Central memory CD8-positive, alpha-beta T cell (primary cell): ENCODE measurements at regions not wholly inside any gene's neighbourhood (a gene's known extent, or its start where the extent isn't known, plus 50 kb on each side); places are given as distances from the start of the nearest gene placed in this dataset.
"Not testable (repeated sequence)": the region's sequence is repeated elsewhere in the genome, so short reads cannot be mapped to it uniquely, and the experiment has no call there.

Source experiments
- ATAC-seq: fragments of 150-1000 bp; cut with Tn5 transposase; replicated peaks from 2 replicates; pipeline ENCODE4 v1.10.0; 2022; ENCODE audit warnings: mild to moderate bottlenecking, moderate FRiP score, moderate number of reproducible peaks; ENCODE audit not compliant: poor library complexity, severe bottlenecking; ENCODE audit errors: extremely low read depth
- DNase-seq, 2 donors: peaks; one replicate each; pipeline ENCODE4 v3.0.0; 2021; ENCODE audit warnings: low spot score in 2 of 2
- H3K27ac Mint-ChIP-seq: one replicate; pipeline ENCODE4 v1.8.0; 2022; ENCODE audit warnings: low read depth, mild to moderate bottlenecking, moderate library complexity, mixed read lengths
- H3K27me3 Mint-ChIP-seq: one replicate; pipeline ENCODE4 v1.8.0; 2022; ENCODE audit warnings: mixed read lengths
- H3K36me3 Mint-ChIP-seq: one replicate; pipeline ENCODE4 v1.8.0; 2022; ENCODE audit warnings: mild to moderate bottlenecking, moderate library complexity, mixed read lengths; ENCODE audit not compliant: insufficient read depth
- H3K4me1 Mint-ChIP-seq: one replicate; pipeline ENCODE4 v1.8.0; 2022; ENCODE audit warnings: mixed read lengths
- H3K4me3 Mint-ChIP-seq: one replicate; pipeline ENCODE4 v1.8.0; 2022; ENCODE audit warnings: mild to moderate bottlenecking, moderate library complexity, mixed read lengths
- H3K9me3 Mint-ChIP-seq: one replicate; pipeline ENCODE4 v1.8.0; 2022; ENCODE audit warnings: mixed read lengths

DNA sequence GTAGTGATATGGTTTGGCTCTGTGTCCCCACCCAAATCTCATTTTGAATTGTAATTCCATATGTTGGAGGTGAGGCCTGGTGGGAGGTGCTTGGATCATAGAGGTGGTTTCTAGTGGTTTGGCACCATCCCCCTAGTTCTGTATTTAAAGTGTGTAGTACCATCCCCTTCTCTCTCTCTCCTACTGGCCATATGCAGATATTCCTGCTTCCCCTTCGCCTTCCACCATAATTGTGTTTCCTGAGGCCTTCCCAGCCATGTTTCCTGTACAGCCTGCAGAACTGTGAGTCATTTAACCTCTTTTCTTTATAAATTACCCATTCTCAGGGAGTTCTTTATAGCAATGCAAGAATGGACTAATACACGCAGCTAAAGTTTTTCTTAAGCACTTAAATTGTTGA is 340.0 kb downstream of the ANAPC1 start:
- not testable (repeated sequence) for H3K36me3 Mint-ChIP-seq, H3K4me1 Mint-ChIP-seq, H3K4me3 Mint-ChIP-seq, H3K27me3 Mint-ChIP-seq, H3K9me3 Mint-ChIP-seq, ATAC-seq, H3K27ac Mint-ChIP-seq, DNase-seq

GRCh38 chr2:111545723-111546431 is 338.1 kb downstream of the ANAPC1 start:
- not testable (repeated sequence) for H3K4me3 Mint-ChIP-seq, H3K9me3 Mint-ChIP-seq, DNase-seq, H3K27me3 Mint-ChIP-seq, H3K36me3 Mint-ChIP-seq, H3K27ac Mint-ChIP-seq, H3K4me1 Mint-ChIP-seq
- peak; percentile 39 for ATAC-seq

- peak; percentile 49 for ATAC-seq
- H3K36me3 Mint-ChIP-seq, H3K4me1 Mint-ChIP-seq, H3K4me3 Mint-ChIP-seq, H3K9me3 Mint-ChIP-seq, H3K27ac Mint-ChIP-seq, H3K27me3 Mint-ChIP-seq, DNase-seq: not testable (repeated sequence)
Measured at GRCh38 chr2:111546578-111546977, 337.4 kb downstream of the ANAPC1 start.

DNA sequence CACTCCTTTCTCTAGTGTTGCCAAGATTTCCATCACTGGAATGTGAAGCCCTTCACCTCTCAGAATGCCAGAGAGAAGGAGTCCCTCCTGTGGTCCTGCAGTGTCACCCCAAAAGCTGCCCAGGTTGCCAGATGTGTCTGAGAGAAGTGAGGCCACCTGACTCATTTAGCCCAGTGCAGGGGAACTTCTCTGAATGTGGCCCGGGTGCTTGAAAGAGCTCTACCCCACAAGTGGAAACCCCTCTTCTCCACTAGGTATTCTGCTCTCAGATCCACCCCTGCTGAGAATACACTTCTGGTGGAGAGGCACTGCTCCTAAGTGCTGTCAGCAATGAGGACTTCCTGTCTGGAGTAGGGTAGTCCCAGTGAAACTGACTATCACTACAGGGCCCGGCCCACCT is 334.8 kb downstream of the ANAPC1 start:
- peak; percentile 40 for ATAC-seq
- DNase-seq, H3K4me3 Mint-ChIP-seq, H3K4me1 Mint-ChIP-seq, H3K27me3 Mint-ChIP-seq, H3K9me3 Mint-ChIP-seq, H3K36me3 Mint-ChIP-seq, H3K27ac Mint-ChIP-seq: not testable (repeated sequence)

GRCh38 chr2:111551428-111551827 is 332.6 kb downstream of the ANAPC1 start:
- not testable (repeated sequence) for H3K9me3 Mint-ChIP-seq, H3K36me3 Mint-ChIP-seq, H3K27me3 Mint-ChIP-seq

DNA sequence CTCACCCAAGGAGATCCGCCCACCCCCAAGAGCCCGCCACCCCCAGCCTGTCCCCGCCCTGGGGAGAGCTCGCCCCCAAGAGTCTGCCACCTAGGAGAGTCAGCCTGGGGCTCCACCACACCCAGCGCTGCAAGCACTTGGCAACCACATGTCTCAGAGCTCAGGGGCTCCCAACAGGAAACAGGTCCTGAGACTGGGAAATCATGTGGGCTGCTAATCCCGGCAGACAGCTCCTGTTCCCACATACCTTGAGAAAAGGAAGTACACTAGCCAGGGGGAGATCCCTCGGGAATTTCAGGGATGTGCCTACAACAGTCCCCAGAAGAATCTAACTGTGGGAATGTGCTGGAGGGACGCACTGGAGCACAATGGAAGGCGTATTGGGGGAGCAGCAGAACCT is 331.4 kb downstream of the ANAPC1 start:
- H3K27ac Mint-ChIP-seq, H3K9me3 Mint-ChIP-seq, H3K36me3 Mint-ChIP-seq, H3K27me3 Mint-ChIP-seq, ATAC-seq, DNase-seq, H3K4me3 Mint-ChIP-seq, H3K4me1 Mint-ChIP-seq: not testable (repeated sequence)

More at GRCh38 chr2:111551428-111551827, 332.6 kb downstream of the ANAPC1 start:
- not testable (repeated sequence) for DNase-seq, H3K4me1 Mint-ChIP-seq, ATAC-seq, H3K27ac Mint-ChIP-seq, H3K4me3 Mint-ChIP-seq

DNA sequence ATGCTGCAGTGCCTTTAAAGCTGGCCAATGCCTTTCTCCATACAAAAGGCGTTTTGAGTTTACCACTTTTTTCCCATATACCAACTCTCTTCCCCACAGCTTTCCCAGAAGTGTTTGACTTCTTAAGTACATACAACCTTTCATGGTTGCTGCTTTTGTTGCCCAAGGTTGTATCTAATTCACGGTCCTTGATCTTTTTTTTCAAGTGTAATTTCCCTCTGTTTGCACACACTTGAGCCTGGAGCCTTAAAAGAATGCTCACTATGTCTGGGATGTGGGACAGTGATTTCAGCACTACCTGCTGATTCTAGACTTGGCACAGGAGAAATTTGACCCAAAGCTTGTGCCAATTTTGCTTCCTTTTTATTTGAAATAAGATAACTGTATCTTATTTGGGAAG is 324.7 kb downstream of the ANAPC1 start:
- not testable (repeated sequence) for H3K4me1 Mint-ChIP-seq, H3K27ac Mint-ChIP-seq, H3K4me3 Mint-ChIP-seq, DNase-seq, H3K9me3 Mint-ChIP-seq, H3K27me3 Mint-ChIP-seq, H3K36me3 Mint-ChIP-seq, ATAC-seq

GRCh38 chr2:111559814-111560213 is 324.2 kb downstream of the ANAPC1 start:
- H3K27me3 Mint-ChIP-seq, H3K27ac Mint-ChIP-seq, DNase-seq, H3K9me3 Mint-ChIP-seq, ATAC-seq, H3K4me1 Mint-ChIP-seq, H3K36me3 Mint-ChIP-seq, H3K4me3 Mint-ChIP-seq: not testable (repeated sequence)

- H3K27me3 Mint-ChIP-seq, DNase-seq, H3K27ac Mint-ChIP-seq, H3K4me3 Mint-ChIP-seq, H3K9me3 Mint-ChIP-seq, ATAC-seq, H3K36me3 Mint-ChIP-seq: not testable (repeated sequence)
- peaks cover 12% of the 10 kb centered on the region for H3K4me1 Mint-ChIP-seq
Measured at GRCh38 chr2:111566068-111566467, 317.9 kb downstream of the ANAPC1 start.

GRCh38 chr2:111567233-111567632 is 316.8 kb downstream of the ANAPC1 start:
- ATAC-seq, H3K9me3 Mint-ChIP-seq, H3K27me3 Mint-ChIP-seq, H3K27ac Mint-ChIP-seq, H3K4me3 Mint-ChIP-seq, DNase-seq, H3K36me3 Mint-ChIP-seq: not testable (repeated sequence)
- peaks cover 12% of the 10 kb centered on the region for H3K4me1 Mint-ChIP-seq

GRCh38 chr2:111569356-111570199 is 314.4 kb downstream of the ANAPC1 start:
- ATAC-seq: peak; percentile 19
- not testable (repeated sequence) for H3K9me3 Mint-ChIP-seq, H3K27me3 Mint-ChIP-seq, H3K36me3 Mint-ChIP-seq, H3K27ac Mint-ChIP-seq, DNase-seq
- peak overlapping the region; percentile 8 for H3K4me3 Mint-ChIP-seq
- H3K4me1 Mint-ChIP-seq: peaks cover 12% of the 10 kb centered on the region

DNA sequence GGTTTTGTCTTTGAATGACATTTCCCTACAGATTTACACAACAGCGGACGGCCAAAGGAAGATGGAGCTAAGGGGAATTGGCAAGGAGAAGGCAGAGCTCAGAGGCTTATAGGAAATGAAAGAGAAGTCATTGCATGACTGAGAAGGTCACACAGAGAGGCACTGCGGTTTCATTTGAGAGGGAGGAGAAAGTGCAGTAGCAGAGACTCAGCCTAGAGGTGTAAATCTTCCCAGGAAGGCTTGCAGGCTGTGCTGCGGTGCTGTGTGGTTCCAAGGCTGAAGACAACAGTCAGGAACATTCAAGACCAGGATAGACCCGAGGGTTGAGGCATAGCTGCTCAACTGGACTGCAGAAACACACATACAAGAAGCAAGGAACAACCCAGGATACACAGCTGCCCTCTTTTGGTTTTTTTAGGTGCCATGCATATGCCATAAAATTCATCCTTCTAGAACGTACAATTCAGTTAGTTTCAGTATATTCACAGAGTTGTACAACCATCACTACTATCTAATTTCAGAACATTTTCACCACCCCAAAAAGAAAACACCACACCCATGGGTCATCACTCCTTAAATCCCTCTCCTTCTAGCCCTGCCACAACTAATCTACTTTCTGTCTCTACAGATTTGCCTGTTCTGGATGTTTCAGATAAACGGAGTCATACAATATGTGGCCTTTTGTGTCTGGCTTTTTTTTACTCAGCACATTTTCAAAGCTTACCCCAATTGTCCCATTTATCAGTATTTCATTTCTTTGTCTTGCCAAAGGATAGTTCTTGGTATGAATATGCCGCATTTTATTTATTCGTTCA is 313.5 kb downstream of the ANAPC1 start:
- not testable (repeated sequence) for DNase-seq, H3K36me3 Mint-ChIP-seq

More for the DNA sequence above, 313.5 kb downstream of the ANAPC1 start:
- H3K4me1 Mint-ChIP-seq: peaks cover 12% of the 10 kb centered on the region
- H3K27ac Mint-ChIP-seq, H3K9me3 Mint-ChIP-seq, H3K27me3 Mint-ChIP-seq: not testable (repeated sequence)
- peak overlapping the region; percentile 8 for H3K4me3 Mint-ChIP-seq
- peak; percentile 81 for ATAC-seq
